Uterus (tissue), 3 donors: ENCODE measurements at regions not wholly inside any gene's neighbourhood (a gene's known extent, or its start where the extent isn't known, plus 50 kb on each side); places are given as distances from the start of the nearest gene placed in this dataset.

Experiments used
- DNase-seq, 2 donors: peaks; one replicate each; pipeline ENCODE4 v3.0.0-alpha.2; 2019 to 2020
- H3K27ac ChIP-seq, 2 donors: fragments of 200-600 bp; sonication (generic); 1 replicate in 1 of 2; 2 replicates in 1 of 2; pipeline ENCODE4 v1.5.1; 2016 to 2018
- H3K27me3 ChIP-seq, 2 donors: fragments of 200-600 bp; sonication (generic); one replicate each; pipeline ENCODE4 v1.5.1; 2018 to 2019; ENCODE audit warnings: control low read depth in 1 of 2
- H3K36me3 ChIP-seq, 2 donors: fragments of 200-600 bp; sonication (generic); one replicate each; pipeline ENCODE4 v1.5.1; 2019; ENCODE audit warnings: control low read depth in 1 of 2
- H3K4me1 ChIP-seq, 2 donors: fragments of 200-600 bp; sonication (generic); one replicate each; pipeline ENCODE4 v1.5.1; 2018 to 2019; ENCODE audit warnings: control low read depth in 1 of 2
- H3K4me3 ChIP-seq, 2 donors: fragments of 200-600 bp; sonication (generic); 1 replicate in 1 of 2; 2 replicates in 1 of 2; pipeline ENCODE4 v1.5.1; 2018 to 2019; ENCODE audit warnings: mild to moderate bottlenecking in 1 of 2
- H3K9me3 ChIP-seq, 2 donors: fragments of 200-600 bp; sonication (generic); one replicate each; pipeline ENCODE4 v1.5.1; 2019; ENCODE audit warnings: control low read depth in 1 of 2
- POLR2A ChIP-seq, 2 donors: fragments of 450-650 bp; IDR thresholded peaks; one replicate each; pipeline ENCODE4 v1.6.1; 2016; ENCODE audit warnings: antibody characterized with exemption in 2 of 2, mild to moderate bottlenecking in 1 of 2, moderate library complexity in 1 of 2
- intact Hi-C: fragments of 100-400 bp; cut with DNase I; formaldehyde crosslinking; loops from one replicate; pipeline ENCODE4 v1.15.1; 2023; ENCODE audit warnings: low total_unique reads
- TF ChIP-seq, protein P1 (sequence below), 4 experiments: fragments of 200-600 bp in 2 of 4; fragments of 450-650 bp in 2 of 4; sonication (generic) in 2 of 4; IDR thresholded peaks; one replicate each; pipeline ENCODE4 v1.5.1; 2016 to 2019; ENCODE audit warnings: antibody characterized with exemption in 4 of 4, mild to moderate bottlenecking in 2 of 4, moderate library complexity in 1 of 4
- donor health status: DM: yes; HTN: yes; CAD: no.

- intact Hi-C loops: no loop called here
These were observed 181.1 kb upstream of the NFE2L3 start for GRCh38 chr7:25970911-25971310.

DNA sequence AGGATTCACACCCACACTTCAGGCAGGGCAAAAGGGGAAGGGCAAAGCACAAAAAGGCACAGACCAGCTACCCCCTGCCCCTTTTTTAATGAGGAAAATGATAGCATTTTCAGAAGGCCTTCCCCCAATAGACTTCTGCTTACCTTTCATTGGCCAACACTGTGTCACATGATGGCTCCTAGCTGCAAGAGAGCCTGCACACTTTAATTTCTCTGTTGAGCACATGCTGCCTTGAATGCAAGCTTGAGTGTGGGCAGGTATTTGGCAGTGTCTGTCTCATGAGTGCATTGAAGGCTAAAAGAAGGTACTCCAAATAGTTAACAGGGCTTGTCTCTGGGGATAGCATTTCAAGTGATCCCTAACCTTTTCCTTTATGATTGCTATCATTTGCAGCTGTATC is 175.4 kb upstream of the NFE2L3 start:
- Histone ChIP-seq H3K27ac (no peak overlapping the region), H3K9me3 (no peaks in the 10 kb centered on the region), H3K4me1 (no peaks in the 10 kb centered on the region), H3K36me3 (no peaks in the 10 kb centered on the region), H3K27me3 (no peaks in the 10 kb centered on the region), H3K4me3 (no peak overlapping the region)
- TF ChIP-seq, protein P1, sequence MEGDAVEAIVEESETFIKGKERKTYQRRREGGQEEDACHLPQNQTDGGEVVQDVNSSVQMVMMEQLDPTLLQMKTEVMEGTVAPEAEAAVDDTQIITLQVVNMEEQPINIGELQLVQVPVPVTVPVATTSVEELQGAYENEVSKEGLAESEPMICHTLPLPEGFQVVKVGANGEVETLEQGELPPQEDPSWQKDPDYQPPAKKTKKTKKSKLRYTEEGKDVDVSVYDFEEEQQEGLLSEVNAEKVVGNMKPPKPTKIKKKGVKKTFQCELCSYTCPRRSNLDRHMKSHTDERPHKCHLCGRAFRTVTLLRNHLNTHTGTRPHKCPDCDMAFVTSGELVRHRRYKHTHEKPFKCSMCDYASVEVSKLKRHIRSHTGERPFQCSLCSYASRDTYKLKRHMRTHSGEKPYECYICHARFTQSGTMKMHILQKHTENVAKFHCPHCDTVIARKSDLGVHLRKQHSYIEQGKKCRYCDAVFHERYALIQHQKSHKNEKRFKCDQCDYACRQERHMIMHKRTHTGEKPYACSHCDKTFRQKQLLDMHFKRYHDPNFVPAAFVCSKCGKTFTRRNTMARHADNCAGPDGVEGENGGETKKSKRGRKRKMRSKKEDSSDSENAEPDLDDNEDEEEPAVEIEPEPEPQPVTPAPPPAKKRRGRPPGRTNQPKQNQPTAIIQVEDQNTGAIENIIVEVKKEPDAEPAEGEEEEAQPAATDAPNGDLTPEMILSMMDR (IDR thresholded peaks at IDR 0.05): no peak
- no peak for TF ChIP-seq POLR2A (IDR thresholded peaks at IDR 0.05)
- intact Hi-C loops: no loop called here
- no peak for DNase-seq

More at GRCh38 chr7:25970911-25971310, 181.1 kb upstream of the NFE2L3 start:
- no peak for DNase-seq
- H3K9me3 ChIP-seq: no peaks in the 10 kb centered on the region
- no peaks in the 10 kb centered on the region for H3K27me3 ChIP-seq
- H3K36me3 ChIP-seq: no peaks in the 10 kb centered on the region
- H3K4me3 ChIP-seq: no peak overlapping the region
- H3K4me1 ChIP-seq: no peaks in the 10 kb centered on the region
- TF ChIP-seq, protein P1 (IDR thresholded peaks at IDR 0.05): no peak
- TF ChIP-seq POLR2A (IDR thresholded peaks at IDR 0.05): no peak
- no peak overlapping the region for H3K27ac ChIP-seq

DNA sequence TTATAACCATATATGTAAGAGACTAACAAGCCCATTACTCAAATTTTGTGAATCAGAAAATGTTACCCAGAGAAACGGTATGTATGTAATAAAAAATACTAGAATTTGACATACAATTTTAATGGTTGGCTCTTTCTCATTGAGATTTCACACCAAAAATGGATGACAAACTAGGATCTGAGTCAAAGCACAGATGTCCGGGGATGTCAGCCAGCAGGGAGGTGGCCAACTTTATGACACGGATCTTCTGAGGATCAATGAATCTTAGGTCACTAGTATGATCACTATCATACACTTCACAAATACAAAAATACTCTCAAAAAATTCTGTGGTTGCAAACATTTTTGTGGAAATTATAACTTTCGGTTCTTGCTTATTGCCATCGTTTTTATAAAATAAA is 173.5 kb upstream of the NFE2L3 start:
- TF ChIP-seq, protein P1 (IDR thresholded peaks at IDR 0.05): no peak
- TF ChIP-seq POLR2A (IDR thresholded peaks at IDR 0.05): no peak
- H3K27ac ChIP-seq: no peak overlapping the region
- no peaks in the 10 kb centered on the region for H3K9me3 ChIP-seq
- H3K36me3 ChIP-seq: no peaks in the 10 kb centered on the region
- DNase-seq: no peak
- no peak overlapping the region for H3K4me3 ChIP-seq
- H3K27me3 ChIP-seq: no peaks in the 10 kb centered on the region
- intact Hi-C loops: no loop called here
- no peaks in the 10 kb centered on the region for H3K4me1 ChIP-seq

GRCh38 chr7:25979605-25980004 is 172.4 kb upstream of the NFE2L3 start:
- no peak for DNase-seq
- intact Hi-C loops: no loop called here
- Histone ChIP-seq H3K4me1 (no peaks in the 10 kb centered on the region), H3K4me3 (no peak overlapping the region), H3K27me3 (no peaks in the 10 kb centered on the region), H3K9me3 (no peaks in the 10 kb centered on the region), H3K27ac (no peak overlapping the region), H3K36me3 (no peaks in the 10 kb centered on the region)
- TF ChIP-seq, protein P1 (IDR thresholded peaks at IDR 0.05): no peak
- no peak for TF ChIP-seq POLR2A (IDR thresholded peaks at IDR 0.05)

DNA sequence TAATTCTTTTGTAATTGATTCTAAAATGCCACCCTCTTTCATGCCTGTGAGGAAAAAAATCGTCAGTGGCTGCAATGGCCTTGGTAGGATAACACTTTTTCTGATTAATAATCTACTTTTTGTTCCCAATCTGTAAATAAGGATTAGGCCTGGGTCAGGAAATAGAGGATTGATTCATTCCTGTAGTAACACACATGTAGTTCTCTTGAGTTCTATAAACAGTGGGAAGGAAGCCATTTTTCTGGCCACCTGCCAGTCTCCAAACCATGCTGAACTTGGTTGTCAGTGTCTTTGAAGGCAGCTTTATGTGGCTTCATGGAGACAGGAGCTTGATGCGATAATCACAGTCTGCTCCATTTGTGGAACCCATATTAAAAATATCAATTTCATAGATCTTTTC is 169.3 kb upstream of the NFE2L3 start:
- no peaks in the 10 kb centered on the region for H3K27me3 ChIP-seq
- no peak overlapping the region for H3K27ac ChIP-seq
- no peaks in the 10 kb centered on the region for H3K9me3 ChIP-seq
- intact Hi-C loops: no loop called here
- no peaks in the 10 kb centered on the region for H3K36me3 ChIP-seq
- no peaks in the 10 kb centered on the region for H3K4me1 ChIP-seq
- no peak for TF ChIP-seq POLR2A (IDR thresholded peaks at IDR 0.05)
- TF ChIP-seq, protein P1 (IDR thresholded peaks at IDR 0.05): no peak
- no peak for DNase-seq
- H3K4me3 ChIP-seq: no peak overlapping the region
